CD1c-positive myeloid dendritic cell (primary cell): ENCODE measurements at regions not wholly inside any gene's neighbourhood (a gene's known extent, or its start where the extent isn't known, plus 50 kb on each side); places are given as distances from the start of the nearest gene placed in this dataset.
"Not testable (repeated sequence)": the region's sequence is repeated elsewhere in the genome, so short reads cannot be mapped to it uniquely, and the experiment has no call there.

Source experiments
- DNase-seq: peaks from one replicate; pipeline ENCODE4 v3.0.0-alpha.2; 2016; ENCODE audit errors: extremely low spot score

DNA sequence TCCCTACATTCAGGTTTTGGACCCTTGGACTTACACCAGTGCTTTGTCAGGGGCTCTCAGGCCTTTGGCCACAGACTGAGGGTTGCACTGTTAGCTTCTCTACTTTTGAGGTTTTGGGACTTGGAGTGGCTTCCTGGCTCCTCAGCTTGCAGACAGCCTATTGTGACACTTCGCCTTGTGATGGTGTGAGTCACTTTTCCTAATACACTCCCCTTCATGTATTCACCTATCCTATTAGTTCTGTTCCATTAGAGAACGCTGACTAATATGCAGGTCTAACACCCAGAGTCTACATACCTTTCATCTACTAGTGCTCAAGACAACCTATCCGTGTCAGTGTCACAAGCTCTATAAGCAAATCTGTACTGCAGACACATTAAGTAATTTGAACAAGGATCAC lies 605.3 kb downstream of the KCNT2 start:
- DNase-seq, result no peak

DNA sequence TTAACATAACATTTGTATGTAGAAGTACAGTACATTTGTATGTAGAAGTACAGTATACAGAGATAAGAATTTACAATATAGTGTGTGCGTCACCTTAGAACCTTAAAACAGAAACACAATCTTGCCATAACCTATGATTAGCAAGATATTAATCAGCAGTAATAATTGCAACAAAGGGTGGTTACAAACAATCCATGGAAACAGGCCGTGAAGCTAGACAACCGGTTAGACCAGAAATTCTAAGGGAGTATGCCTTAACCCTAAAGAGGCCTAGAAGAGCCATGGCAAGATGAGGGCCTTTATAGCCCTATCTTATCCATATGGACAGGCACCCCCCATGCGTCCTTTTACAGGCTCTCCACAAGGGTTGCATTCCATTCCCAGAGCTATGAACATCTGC lies 605.9 kb downstream of the KCNT2 start:
- DNase-seq, result not testable (repeated sequence)

DNA sequence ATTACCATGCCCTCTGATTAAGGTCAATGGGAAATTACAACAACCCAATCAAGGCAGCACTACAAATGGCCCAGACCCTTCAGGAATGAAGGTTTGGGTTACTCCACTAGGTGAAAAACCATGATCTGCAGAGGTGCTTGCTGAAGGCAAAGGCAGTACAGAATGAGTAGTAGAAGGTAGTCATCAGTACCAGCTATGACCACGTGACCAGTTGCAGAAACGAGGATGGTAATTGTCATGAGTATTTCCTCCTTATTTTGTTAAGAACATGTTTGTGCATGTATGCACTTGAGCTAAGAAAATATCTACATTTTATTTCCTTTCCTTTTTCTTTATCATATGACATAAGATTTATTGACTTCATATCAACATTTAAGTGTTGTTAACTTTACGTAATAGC lies 607.1 kb downstream of the KCNT2 start:
- DNase-seq, result no peak

DNA sequence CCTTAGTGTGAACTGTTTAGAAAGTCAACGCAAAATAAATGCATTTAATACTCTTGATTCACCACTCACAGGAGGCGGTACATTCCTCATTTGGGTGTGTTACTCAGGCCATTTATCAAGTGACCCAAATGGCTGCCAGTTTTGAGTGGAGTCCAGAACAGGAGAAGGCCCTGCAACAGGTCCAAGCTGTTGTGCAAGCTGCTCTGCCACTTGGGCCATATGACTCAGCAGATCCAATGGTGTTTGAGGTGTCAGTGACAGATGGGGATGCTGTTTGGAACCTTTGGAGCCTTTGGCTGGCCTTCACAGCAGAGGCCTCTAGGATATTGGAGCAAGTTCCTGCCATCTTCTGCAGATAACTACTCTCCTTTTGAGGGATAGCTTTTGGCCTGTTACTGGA lies 609.2 kb downstream of the KCNT2 start:
- DNase-seq, result no peak

GRCh38 chr1:195981448-195982139 lies 626.6 kb downstream of the KCNT2 start:
- DNase-seq, result no peak

GRCh38 chr1:195979646-195980045 lies 628.6 kb downstream of the KCNT2 start:
- DNase-seq, result no peak

DNA sequence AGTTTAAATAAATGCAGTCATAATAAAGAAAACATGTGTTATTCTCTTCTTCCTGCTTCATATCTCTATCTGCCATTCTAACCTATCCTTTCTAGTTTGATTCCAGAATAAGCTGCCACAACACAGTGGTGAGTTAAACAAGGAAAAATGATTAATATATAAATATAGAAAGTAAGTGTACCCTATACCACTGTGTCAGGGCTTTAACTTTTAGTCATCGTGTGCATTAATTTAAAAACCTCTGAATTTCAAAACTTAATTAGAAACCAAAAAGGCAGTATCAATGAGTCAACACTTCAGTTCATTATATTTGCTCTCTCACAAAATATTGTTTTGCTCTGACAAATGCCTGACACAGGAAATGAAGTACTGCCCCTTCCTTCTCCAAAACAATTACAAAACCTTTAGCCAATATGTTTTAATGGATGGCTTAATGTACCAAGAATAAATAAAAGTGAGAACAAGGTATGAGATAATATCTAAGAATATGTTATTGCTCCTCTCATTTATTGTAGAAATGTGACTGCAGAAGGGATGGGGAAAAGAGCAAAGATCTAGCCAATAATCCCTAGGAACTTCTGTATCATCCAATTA lies 634.8 kb downstream of the KCNT2 start:
- DNase-seq, result no peak

GRCh38 chr1:195971589-195971988 lies 636.7 kb downstream of the KCNT2 start:
- DNase-seq, result no peak

GRCh38 chr1:195970209-195970608 lies 638.0 kb downstream of the KCNT2 start:
- DNase-seq, result no peak

DNA sequence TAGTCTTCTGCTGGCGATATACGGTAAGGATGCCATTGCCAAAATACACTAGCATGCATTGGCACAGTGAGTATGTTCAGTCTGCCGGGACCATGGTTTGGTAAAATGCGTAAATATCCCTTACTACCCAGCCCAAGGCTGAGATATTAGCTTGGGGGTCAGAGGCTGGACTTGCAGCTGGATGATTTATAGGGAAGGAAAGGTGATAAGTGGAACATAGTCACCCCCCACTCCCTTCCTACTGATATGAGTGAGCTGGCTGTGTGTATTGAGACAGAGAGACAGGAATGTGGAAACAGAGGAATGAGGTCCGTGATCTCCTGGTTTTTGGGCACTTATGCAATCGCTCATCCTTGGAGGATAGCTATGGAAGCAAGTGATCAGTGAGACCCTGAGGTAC lies 642.8 kb downstream of the KCNT2 start:
- DNase-seq, result no peak

DNA sequence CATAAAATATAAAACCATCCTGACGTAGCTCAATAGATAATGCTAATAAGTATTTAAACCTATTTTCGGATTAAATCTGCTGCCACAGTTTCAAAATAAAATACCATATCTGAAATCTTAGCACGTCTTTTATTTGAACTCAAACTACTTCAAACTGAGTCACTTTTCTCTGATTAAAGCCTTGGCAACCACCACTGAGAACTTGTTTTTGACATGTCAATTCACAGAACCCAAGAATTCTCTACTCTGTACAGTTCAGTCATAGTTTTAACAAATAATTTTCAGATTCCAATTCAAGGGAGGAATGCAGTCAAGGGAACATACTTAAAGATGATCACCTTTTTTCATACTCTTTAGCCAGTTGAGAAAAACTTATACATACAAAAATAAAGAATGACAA lies 643.2 kb downstream of the KCNT2 start:
- no peak for DNase-seq

DNA sequence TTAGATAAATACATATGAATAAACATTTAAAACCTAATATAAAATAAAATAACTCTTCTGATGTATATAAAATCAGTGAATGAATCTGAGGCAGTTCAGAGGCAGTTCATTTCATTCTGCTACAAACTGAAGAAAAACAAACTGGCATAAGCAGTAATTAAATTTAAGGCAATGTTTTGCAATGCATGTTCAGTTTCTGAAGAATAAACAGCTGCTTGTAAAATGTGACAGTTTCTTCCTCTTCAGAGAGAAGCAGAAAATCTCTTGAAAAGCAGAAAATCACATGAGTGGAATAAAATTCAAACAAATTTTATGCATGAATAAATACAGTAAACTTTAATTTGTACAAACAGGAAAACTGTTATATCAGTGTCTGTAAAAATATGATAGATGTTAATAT lies 643.7 kb downstream of the KCNT2 start:
- no peak for DNase-seq

GRCh38 chr1:195962051-195962450 lies 646.2 kb downstream of the KCNT2 start:
- no peak for DNase-seq

DNA sequence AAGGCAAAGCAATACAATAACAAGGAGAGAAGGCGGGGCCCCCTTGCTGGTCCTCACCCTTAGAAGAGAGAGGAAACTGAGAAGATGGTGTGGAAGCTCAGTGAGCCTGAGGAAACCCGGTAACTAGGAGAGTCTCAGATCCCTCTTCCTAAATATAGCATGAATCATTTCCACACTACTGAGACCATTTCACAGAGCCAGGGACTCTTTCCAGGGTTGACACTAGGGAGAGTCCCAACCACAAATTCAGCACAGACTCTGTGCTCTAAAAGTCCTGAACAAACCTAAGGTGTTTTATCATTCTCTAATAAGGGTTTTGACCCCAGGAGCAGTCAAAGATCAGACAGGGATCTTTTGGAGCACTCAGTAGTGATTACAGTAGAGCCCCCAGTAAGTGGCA lies 647.7 kb downstream of the KCNT2 start:
- no peak for DNase-seq

- DNase-seq, result no peak
Measured at GRCh38 chr1:195958131-195958530, 650.1 kb downstream of the KCNT2 start.

- DNase-seq, result no peak
Measured at GRCh38 chr1:195956845-195957244, 651.4 kb downstream of the KCNT2 start.

GRCh38 chr1:195954848-195955247 lies 653.4 kb downstream of the KCNT2 start:
- DNase-seq, result no peak

DNA sequence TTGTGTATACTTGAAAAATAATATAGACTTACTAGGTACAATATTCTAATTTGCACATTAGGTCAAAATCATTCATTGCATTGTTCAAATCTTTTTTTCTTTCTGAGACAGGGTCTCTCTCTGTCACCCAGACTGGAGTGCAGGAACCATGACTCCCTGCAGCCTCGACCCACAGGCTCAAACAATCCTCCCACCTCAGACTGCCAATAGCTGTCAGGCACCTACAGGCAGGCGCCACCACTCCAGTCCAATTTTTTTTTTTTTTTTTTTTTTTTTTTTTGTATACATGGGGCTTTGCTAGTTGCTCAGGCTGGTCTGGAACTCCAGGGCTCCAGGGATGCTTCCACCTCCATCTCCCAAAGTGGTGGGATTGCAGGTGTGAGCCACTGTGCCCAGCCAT lies 656.9 kb downstream of the KCNT2 start:
- DNase-seq, result no peak

DNA sequence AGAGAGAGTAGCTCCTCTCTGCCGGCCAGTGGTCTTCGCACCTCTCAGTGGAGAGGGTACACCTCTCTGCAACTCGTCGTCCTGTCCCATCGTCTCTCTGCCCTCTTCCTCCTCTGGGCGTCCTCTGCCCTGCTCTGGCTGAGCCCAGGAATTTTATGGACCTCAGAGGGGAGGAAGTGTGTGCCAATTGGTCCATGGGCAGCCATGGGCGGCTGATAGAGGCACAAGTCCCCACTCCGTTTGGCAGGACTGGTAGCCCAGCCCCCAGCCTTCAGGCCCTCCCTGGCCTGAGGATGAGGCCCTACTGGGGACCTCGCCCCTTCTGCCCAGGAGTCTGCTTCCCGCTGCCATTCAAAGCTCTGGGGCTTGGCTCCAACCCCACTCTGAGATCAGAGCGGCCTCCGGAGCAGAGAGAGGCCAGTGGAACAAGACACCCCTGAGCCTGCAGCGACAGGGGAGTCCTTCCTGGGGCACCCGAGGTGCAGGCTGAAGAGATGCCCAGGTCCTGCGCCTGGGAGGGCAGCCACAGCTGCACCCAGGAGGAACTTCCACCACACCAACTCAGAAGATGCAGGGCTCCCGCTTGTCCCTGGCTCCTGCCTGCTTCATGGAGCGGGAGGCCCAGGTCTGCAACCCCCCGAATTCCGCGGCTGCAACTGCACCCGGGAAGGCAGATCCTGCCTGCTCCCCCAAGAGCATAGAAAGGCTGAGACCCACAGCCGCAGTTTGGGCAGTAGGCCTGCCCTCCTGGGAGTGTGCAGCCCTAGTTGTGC lies 659.9 kb downstream of the KCNT2 start:
- no peak for DNase-seq

- DNase-seq, result no peak
Measured at GRCh38 chr1:195946500-195946899, 661.7 kb downstream of the KCNT2 start.

DNA sequence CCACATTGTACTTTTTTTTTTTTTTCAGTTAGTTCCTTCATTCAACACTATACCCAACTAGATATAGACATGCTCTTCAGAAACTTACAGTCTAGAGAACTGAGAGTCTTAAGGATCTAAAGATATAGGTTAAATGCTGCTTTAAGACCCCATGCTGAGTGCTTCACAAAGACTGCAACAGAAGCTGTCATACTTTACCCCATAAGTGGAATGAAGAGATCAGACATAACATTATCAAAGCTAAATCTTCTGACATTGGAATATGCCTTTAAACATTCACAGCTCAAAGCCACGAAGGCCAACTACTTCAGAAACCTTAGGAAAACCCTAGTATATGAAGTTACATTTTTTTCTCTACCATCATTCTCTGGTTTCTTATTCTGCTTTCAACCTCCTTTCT lies 666.4 kb downstream of the KCNT2 start:
- DNase-seq, result no peak

DNA sequence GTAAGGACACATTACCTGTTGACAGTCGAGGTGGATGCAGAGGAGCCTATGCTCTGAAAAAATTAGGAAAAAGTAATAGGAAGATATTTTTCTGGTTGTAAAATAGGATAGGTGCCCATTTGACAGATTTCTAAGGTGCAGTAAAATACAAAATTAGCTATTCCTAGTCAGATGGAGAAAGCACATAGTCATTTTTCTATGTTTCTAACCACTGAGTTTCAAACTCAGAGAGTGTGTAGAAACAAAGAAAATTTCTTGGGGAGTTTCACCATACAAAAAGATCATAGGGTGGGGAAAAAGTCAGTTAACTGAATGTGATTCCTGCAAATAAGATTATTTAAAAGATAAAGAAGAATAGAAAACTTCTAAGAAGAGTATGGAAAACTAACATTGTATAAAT lies 666.9 kb downstream of the KCNT2 start:
- DNase-seq, result no peak

DNA sequence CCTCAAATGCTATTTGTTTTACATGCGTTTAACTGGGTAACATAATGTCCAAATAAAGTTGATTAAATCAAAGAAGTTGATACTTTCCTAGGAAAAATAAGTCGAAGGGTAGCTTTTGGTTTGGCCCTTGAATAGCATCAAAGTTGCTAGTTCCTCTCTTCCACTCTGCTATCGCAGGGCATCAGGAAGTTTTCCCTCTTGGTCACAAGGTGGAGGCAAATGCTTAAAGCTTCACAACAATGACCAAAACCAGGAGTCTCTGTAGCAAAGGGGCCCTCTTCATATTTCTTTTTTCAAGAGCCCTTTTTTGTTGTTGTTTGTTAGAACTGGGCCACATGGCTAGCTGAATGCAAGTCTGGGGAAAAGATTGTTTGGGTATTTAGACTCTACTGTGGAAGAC lies 668.4 kb downstream of the KCNT2 start:
- no peak for DNase-seq
